H1 (cell line): ENCODE measurements at regions not wholly inside any gene's neighbourhood (a gene's known extent, or its start where the extent isn't known, plus 50 kb on each side); places are given as distances from the start of the nearest gene placed in this dataset.

ENCODE experiments used
- CHD7 ChIP-seq: fragments of 300-600 bp; sonication (generic); IDR thresholded peaks from 2 replicates; pipeline ENCODE4 v1.7.1; 2012; ENCODE audit warnings: low read length, moderate library complexity, mild to moderate bottlenecking, inconsistent platforms; ENCODE audit not compliant: insufficient replicate concordance
- PHF8 ChIP-seq: fragments of 200-600 bp; sonication (generic); conservative IDR thresholded peaks from 2 replicates; pipeline ENCODE4 v1.7.1; 2012; ENCODE audit warnings: low read depth, mild to moderate bottlenecking, inconsistent platforms, low read length, moderate library complexity
- TF ChIP-seq, protein P1 (sequence below): IDR thresholded peaks from 2 replicates; pipeline ENCODE4 v1.6.1; 2012; ENCODE audit warnings: inconsistent platforms

GRCh38 chr21:28229814-28230213 lies 762.9 kb downstream of the LTN1 start (continued):
- TF ChIP-seq CHD7 (no peak), PHF8 (no peak)
- TF ChIP-seq, protein P1, sequence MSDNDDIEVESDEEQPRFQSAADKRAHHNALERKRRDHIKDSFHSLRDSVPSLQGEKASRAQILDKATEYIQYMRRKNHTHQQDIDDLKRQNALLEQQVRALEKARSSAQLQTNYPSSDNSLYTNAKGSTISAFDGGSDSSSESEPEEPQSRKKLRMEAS = no peak
- TF ChIP-seq, all 59 proteins: peak for 0
